SK-N-MC (cell line): ENCODE measurements at regions not wholly inside any gene's neighbourhood (a gene's known extent, or its start where the extent isn't known, plus 50 kb on each side); places are given as distances from the start of the nearest gene placed in this dataset.

Experiments used
- EZH2 ChIP-seq: fragments of 200-600 bp; sonication (generic); IDR thresholded peaks from one replicate; pipeline ENCODE4 v1.6.1; 2017; ENCODE audit warnings: antibody characterized with exemption
- POLR2AphosphoS5 ChIP-seq: IDR thresholded peaks from 2 replicates; pipeline ENCODE4 v1.6.1; 2012; ENCODE audit warnings: mild to moderate bottlenecking, low read depth, low read length, borderline replicate concordance

GRCh38 chr12:131226345-131227265 lies 272.9 kb downstream of the ADGRD1 start:
- TF ChIP-seq POLR2AphosphoS5, result no peak
- TF ChIP-seq EZH2, result no peak
